ENCODE measurements at regions not wholly inside any gene's neighbourhood (a gene's known extent, or its start where the extent isn't known, plus 50 kb on each side); places are given as distances from the start of the nearest gene placed in this dataset.
A peak's percentile ranks its signal among the peaks of the same experiment; 100 is the strongest.

DNA sequence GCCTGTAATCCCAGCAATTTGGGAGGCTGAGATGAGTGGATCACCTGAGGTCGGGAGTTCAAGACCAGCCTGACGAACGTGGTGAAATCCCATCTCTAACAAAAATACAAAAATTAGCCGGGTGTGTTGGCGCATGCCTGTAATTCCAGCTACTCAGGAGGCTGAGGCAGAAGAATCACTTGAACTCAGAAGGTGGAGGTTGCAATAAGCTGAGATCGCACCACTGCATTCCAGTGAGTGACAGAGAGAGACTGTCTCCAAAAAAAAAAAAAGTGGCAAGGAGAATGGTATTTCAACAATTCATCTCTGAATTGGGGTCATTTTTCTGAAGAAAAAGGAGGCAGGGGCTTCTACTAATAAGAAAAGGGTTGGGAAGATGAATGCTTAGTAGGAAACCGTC, 111.5 kb upstream of the NHSL1 start:
- no peak for DNase-seq

- no peak for DNase-seq
Observed at GRCh38 chr6:138614151-138614550, 114.9 kb upstream of the NHSL1 start.

- no peak for DNase-seq
Observed at GRCh38 chr6:138618168-138618567, 118.9 kb upstream of the NHSL1 start.

DNA sequence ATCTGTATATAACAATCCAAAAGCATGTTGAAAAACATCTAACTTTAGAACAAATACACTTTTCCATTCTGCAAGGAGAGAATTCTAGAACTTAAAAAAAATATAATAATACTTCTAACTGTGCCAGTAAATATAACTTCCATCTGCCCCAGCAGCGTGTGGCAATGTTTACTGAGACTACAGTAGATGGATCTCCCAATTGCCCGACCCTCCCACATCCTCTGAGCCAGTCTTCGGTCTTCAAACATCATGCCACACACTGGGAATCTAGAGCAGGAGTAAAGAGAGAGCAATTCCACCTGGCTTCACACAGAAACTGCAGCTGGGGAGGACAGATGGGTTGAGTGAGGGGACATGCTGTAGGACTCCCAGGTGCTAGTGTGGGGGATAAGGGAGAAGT, 121.3 kb upstream of the NHSL1 start:
- DNase-seq: no peak

DNA sequence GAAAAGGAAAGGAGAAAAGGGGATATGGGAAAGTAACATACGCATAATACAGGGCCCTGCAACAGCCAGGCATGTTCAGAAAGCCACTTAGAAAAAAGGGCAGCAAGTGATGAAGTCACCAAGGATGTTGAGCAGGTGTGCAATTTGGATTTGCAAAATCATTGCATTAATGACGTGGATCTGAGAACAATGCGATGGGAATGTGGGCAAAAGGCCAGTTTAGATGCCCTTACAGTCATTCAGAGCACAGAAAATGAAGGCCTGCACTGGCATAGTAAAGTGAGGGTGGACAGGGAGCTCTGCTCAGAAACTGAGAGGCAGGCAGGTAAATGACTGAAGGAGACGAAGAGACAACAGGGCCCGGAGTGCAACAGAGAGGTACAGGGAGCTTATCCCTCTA, 123.7 kb upstream of the NHSL1 start:
- DNase-seq: no peak

GRCh38 chr6:138631566-138631965, 132.3 kb upstream of the NHSL1 start:
- DNase-seq: no peak

GRCh38 chr6:138637822-138638221, 135.7 kb upstream of the CCDC28A start:
- no peak for DNase-seq

DNA sequence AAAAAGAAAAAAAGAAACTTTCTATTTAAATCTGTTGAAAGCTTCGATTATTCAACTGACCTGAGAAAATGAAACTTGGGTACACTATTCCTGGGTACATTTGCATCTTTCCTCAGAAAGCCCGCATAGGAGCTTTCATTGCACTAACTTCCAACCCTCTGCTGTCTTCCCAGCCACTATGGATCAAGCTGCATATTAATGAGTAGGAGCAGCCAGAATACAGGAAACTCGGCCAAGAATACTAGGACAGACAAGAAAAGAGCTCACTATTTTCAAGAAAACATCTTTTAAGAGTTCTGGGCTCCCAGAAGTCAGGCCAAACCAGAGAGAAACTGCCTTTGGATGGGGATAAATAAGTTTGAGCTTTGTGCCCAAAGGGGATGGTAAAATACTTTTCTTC, 135.0 kb upstream of the CCDC28A start:
- DNase-seq: peak; percentile 53

DNA sequence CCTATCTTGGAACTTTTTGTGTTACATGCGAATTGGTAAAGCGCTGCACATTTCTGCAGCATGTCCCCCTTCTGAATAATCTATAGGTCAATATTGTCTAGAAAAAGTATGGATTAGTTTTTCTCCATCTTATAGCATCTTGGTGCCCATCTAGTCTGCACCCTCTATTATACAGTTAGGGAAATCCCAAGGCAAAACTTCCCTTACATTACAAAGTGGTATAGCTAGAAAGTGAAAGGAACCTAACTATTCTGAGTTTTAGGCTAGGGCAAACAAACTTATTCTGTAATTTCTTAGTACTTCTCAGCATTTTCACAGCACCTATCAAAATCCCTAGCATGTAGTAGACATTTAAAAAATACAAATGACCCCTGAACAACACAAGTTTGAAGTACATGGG, 133.5 kb upstream of the CCDC28A start:
- no peak for DNase-seq

DNA sequence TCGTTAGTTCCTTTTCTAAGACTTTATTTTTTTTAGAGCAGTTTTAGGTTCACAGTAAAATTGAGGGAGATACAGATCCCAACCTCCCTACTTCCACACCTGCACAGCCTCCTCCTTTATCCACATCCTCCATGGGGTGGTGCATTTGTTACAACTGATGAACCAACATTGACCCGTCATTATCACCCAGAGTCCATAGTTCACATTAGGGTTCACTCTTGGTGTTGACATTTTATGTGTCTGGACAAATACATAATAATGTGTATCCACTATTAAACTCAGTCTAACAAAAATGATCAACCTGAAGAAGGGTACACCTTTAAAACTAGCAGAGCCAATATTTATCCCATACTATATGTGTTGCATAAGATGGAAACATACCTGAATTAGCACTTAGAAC, 130.4 kb upstream of the CCDC28A start:
- DNase-seq: no peak

GRCh38 chr6:138645976-138646640, 127.5 kb upstream of the CCDC28A start:
- no peak for DNase-seq

GRCh38 chr6:138647006-138647405, 126.6 kb upstream of the CCDC28A start:
- DNase-seq: no peak

DNA sequence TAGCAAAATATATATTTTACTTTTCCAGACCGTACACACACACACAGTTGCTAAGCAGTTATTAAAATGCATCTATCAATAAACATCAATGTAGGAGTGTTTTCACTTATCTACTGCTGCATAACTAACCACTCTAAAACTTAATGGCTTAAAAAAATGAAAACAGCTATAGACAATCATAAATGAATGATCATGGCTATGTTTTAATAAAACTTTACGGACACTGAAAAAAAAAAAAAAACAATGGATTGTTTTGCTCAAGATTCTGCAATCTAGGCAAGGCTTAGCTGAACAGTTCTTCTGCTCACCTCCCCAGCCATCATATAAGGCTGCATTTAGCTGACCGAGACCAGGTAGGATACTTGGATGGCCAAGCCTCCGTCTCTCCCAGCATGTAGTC, 125.4 kb upstream of the CCDC28A start:
- no peak for DNase-seq

DNA sequence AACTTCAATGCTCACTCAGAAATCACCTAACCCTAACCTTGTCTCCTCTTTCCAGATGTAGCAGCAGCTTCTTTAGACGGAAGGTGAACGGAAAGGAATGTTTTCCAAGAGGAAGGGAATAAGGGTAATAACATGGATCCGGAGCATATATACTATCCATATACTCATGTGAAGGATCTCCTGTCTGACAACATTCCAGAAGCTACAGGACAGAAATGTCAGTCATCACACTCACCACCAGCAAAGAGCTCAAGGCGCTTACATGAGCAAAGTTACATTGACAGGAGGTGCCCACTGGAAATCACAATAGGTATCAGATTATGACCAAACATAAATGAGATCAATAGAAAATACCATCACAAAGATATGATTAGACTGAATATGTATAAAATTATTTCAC, 122.1 kb upstream of the CCDC28A start:
- DNase-seq: no peak

- DNase-seq: no peak
Observed at GRCh38 chr6:138652824-138653223, 120.7 kb upstream of the CCDC28A start.

GRCh38 chr6:138653435-138653834, 120.1 kb upstream of the CCDC28A start:
- no peak for DNase-seq

DNA sequence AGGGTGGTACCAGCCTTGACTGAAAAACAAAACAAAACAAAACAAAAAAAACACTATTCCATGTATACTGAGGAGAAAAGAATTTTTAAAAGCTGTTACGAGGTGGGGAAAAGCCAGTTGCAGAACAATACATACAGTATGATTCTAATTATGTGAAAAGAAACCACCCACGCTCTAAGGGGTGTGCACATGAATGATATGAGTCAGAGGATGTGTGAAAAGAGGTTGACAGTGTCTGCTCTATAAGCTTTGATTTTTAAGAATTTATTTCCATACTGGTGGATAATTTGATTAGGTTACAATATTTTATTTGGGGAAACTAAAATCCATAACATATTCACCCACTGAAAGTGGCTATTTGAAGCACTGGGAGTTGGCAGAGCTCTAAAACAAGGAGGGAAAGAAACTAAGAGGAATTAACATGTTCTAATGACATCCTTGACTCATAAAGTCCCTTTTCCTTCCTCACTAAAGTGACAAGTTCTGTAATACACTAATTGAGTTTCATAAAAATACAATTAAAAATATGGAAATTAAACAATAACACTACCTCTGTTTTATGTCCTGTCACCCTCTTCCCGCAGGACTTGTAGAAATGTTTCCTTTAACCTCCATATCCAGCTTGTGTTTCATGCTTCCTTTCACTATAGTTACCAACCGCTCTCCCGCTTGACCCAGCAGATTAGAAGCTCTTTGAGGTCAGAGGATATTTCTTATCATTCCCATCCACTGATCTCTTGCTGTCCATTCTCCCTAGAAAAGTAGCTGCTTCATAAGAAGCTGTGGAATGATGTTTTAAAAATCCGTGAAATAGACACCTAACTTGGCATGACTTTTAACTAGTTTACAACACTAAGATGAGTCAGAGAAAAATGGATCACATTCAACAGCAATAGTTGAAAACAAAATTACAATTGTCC, 118.6 kb upstream of the CCDC28A start:
- DNase-seq: no peak

DNA sequence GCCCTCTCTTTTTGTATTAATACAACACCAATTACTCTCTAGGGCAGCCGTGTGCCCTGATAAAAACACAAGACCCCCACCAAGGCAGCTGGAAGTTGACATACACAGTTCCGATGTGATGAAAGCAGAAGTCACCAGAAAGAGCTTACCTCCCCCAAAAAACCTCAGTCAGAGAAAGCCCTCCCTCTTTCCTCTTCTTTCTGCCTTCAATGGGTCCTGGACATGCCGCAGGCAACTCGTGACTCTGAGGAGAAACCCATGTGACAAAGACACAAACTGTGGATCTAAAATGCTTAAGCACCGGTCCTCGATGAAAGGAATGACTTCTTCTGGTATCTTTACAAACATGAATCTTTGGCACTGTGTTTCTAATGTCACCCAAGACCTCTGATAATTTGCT, 117.7 kb upstream of the CCDC28A start:
- DNase-seq: no peak

DNA sequence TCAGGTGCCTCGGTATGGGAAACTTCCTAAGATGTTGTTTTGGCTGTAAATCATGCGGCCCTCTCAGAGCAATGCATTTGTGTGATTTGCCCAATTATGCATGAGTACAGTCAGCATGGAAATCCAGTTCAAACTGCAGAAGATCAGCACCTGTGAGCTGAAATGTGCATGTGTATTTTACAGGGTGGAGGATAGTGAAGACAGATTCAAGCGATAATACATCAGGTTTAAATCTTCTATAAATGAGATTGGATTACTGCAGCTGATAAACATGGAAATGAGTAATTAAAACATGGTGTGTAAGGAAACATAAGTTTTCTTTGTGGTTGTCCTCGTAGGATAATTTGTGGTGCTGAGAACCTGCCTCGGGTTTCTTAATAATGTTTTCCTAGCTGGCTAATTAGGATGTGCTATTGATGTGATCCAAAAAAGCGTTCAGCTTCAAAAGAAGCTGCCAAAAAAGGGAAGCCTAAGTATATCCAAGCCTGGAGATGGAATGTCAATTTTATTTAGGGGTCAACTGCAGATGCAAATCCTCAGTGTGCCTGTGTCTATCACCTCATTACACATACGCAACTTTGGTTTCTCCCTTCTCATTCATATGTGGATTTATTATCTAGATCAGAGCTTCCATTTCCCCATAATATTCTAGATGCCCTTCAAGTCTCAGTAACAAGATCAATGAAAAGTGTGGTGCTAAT, 117.1 kb upstream of the CCDC28A start:
- DNase-seq: no peak

GRCh38 chr6:138657065-138657425, 116.5 kb upstream of the CCDC28A start:
- peak; percentile 12 for DNase-seq

DNA sequence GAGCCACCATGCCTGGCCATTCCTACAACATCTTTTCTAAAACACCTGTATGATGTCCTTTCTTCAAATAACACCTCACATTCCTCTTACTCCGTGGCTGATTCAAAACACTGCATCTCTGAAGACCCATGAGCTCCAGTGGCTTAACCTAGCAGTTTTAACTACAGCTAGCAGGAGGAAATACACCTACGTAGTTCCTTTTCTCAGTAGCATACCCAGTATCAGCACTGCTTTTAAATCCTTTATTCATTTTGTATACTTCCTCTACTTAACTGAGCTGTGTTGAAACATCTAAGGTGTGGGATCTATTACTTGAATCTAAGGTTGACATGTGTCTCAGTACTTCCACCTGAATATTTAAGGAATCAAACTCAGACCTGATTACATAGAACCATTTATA, 113.6 kb upstream of the CCDC28A start:
- DNase-seq: no peak

DNA sequence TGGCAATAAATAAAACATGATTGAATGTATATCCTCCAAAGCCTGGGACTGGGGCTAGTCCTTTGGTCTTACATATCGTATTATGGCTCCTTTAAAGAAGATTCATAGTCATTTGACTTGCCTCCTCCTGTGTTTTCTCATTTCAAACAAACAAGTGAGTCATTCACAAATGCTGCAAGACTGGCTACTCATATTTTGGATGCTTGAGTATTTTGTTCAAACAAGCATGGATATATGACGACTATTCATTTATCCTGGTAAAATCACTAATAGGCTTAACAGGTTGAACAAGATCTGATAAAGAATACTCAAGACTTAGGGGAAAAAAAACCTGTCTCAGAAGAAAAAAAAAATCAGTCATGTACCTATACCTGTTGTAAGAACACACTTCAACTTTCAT, 111.1 kb upstream of the CCDC28A start:
- DNase-seq: no peak

GRCh38 chr6:138663892-138664291, 109.7 kb upstream of the CCDC28A start:
- no peak for DNase-seq

- DNase-seq: no peak
Observed at GRCh38 chr6:138664745-138665144, 108.8 kb upstream of the CCDC28A start.

All from midbrain (tissue), 1 donor.